DND-41 (cell line): ENCODE measurements at regions not wholly inside any gene's neighbourhood (a gene's known extent, or its start where the extent isn't known, plus 50 kb on each side); places are given as distances from the start of the nearest gene placed in this dataset.

ENCODE experiments used
- ATAC-seq: fragments of 200-7000 bp; cut with Tn5 transposase; 3 replicates; pipeline ENCODE4 v1.9.1; 2021; ENCODE audit warnings: low read depth; ENCODE audit not compliant: insufficient read depth
- DNase-seq: peaks from one replicate; pipeline ENCODE4 v3.0.0-alpha.2; 2020
- H2AFZ ChIP-seq: 2 replicates; pipeline ENCODE4 v1.6.0; 2012; ENCODE audit warnings: low read depth, low read length
- H3K27ac ChIP-seq: 2 replicates; pipeline ENCODE4 v1.5.1; 2012; ENCODE audit warnings: low read length, inconsistent platforms
- H3K27me3 ChIP-seq: fragments of 200-600 bp; sonication (generic); 2 replicates; pipeline ENCODE4 v1.6.0; 2012; ENCODE audit warnings: low read length, mild to moderate bottlenecking, inconsistent platforms; ENCODE audit not compliant: insufficient read depth, poor library complexity
- H3K36me3 ChIP-seq: 2 replicates; pipeline ENCODE4 v1.5.1; 2012; ENCODE audit warnings: low read length, inconsistent platforms; ENCODE audit not compliant: insufficient read depth
- H3K4me1 ChIP-seq: 2 replicates; pipeline ENCODE4 v1.5.1; 2012; ENCODE audit warnings: mild to moderate bottlenecking, low read length; ENCODE audit not compliant: insufficient read depth
- H3K4me2 ChIP-seq: 2 replicates; pipeline ENCODE4 v1.6.0; 2012; ENCODE audit warnings: mild to moderate bottlenecking, moderate library complexity, low read length, inconsistent platforms; ENCODE audit not compliant: insufficient read depth
- H3K4me3 ChIP-seq, 2 experiments: fragments of 200-600 bp in 1 of 2; shearing (Covaris generic) in 1 of 2; 2 replicates each; pipeline ENCODE4 v1.5.1; 2012 to 2016; ENCODE audit warnings: inconsistent platforms in 2 of 2, low read length in 2 of 2, mild to moderate bottlenecking in 2 of 2, low read depth in 1 of 2, moderate library complexity in 1 of 2
- H3K79me2 ChIP-seq: 2 replicates; pipeline ENCODE4 v1.6.0; 2012; ENCODE audit warnings: low read length, inconsistent platforms; ENCODE audit not compliant: insufficient read depth
- H3K9ac ChIP-seq: 2 replicates; pipeline ENCODE4 v1.6.0; 2012; ENCODE audit warnings: low read depth, mild to moderate bottlenecking, inconsistent platforms, low read length, moderate library complexity
- H3K9me3 ChIP-seq: 2 replicates; pipeline ENCODE4 v1.5.1; 2012; ENCODE audit warnings: low read length, moderate library complexity, mild to moderate bottlenecking, inconsistent platforms; ENCODE audit not compliant: insufficient read depth, severe bottlenecking
- H4K20me1 ChIP-seq: 2 replicates; pipeline ENCODE4 v1.6.0; 2012; ENCODE audit warnings: low read length; ENCODE audit not compliant: insufficient read depth
- CTCF ChIP-seq: IDR thresholded peaks from 2 replicates; pipeline ENCODE4 v1.5.1; 2012; ENCODE audit warnings: borderline replicate concordance, low read length, moderate library complexity, mild to moderate bottlenecking; ENCODE audit not compliant: poor library complexity, severe bottlenecking; ENCODE audit errors: extremely low read depth
- EZH2 ChIP-seq: IDR thresholded peaks from 3 replicates; pipeline ENCODE4 v1.6.1; 2012; ENCODE audit warnings: borderline replicate concordance, low read depth, mild to moderate bottlenecking, moderate library complexity, low read length, inconsistent platforms; ENCODE audit not compliant: severe bottlenecking

GRCh38 chr20:41668057-41668749 lies 50.0 kb upstream of the CHD6 start:
- H3K27me3 ChIP-seq, result peaks cover 37% of the 10 kb centered on the region
- H3K27ac ChIP-seq, result no peak overlapping the region
- H2AFZ ChIP-seq, result no peak overlapping the region
- H3K4me2 ChIP-seq, result no peak overlapping the region
- no peak overlapping the region for H3K4me3 ChIP-seq
- TF ChIP-seq CTCF (no peak), EZH2 (no peak)
- no peaks in the 10 kb centered on the region for H3K9me3 ChIP-seq
- DNase-seq (no peak), ATAC-seq (no peak)
- H3K79me2 ChIP-seq, result no peaks in the 10 kb centered on the region
- H3K36me3 ChIP-seq, result no peaks in the 10 kb centered on the region
- H3K4me1 ChIP-seq, result no peaks in the 10 kb centered on the region
- no peak overlapping the region for H3K9ac ChIP-seq
- H4K20me1 ChIP-seq, result no peaks in the 10 kb centered on the region
